Osteocyte (in vitro differentiated cells): ENCODE measurements at regions not wholly inside any gene's neighbourhood (a gene's known extent, or its start where the extent isn't known, plus 50 kb on each side); places are given as distances from the start of the nearest gene placed in this dataset.

Source experiments
- DNase-seq: peaks from one replicate; pipeline ENCODE4 v3.0.0; 2021; ENCODE audit warnings: mixed read lengths; ENCODE audit not compliant: unreplicated experiment; ENCODE audit errors: extremely low spot score
- H3K27ac Mint-ChIP-seq: one replicate; pipeline ENCODE4 v1.8.0; 2021; ENCODE audit warnings: mild to moderate bottlenecking, mixed read lengths; ENCODE audit not compliant: unreplicated experiment
- H3K27me3 Mint-ChIP-seq: one replicate; pipeline ENCODE4 v1.8.0; 2021; ENCODE audit warnings: mixed read lengths; ENCODE audit not compliant: unreplicated experiment
- H3K36me3 Mint-ChIP-seq: one replicate; pipeline ENCODE4 v1.8.0; 2021; ENCODE audit warnings: mixed read lengths; ENCODE audit not compliant: unreplicated experiment
- H3K4me1 Mint-ChIP-seq: one replicate; pipeline ENCODE4 v1.8.0; 2021; ENCODE audit warnings: mixed read lengths; ENCODE audit not compliant: unreplicated experiment
- H3K4me3 Mint-ChIP-seq: one replicate; pipeline ENCODE4 v1.8.0; 2021; ENCODE audit warnings: mild to moderate bottlenecking, moderate library complexity, mixed read lengths; ENCODE audit not compliant: unreplicated experiment
- H3K9me3 Mint-ChIP-seq: one replicate; pipeline ENCODE4 v1.8.0; 2021; ENCODE audit warnings: mixed read lengths; ENCODE audit not compliant: unreplicated experiment
- TF ChIP-seq, protein P1 (sequence below): fragments of 200-600 bp; sonication (generic); IDR thresholded peaks from 2 replicates; pipeline ENCODE4 v1.5.0; 2021; ENCODE audit warnings: antibody characterized with exemption, mild to moderate bottlenecking, moderate library complexity

DNA sequence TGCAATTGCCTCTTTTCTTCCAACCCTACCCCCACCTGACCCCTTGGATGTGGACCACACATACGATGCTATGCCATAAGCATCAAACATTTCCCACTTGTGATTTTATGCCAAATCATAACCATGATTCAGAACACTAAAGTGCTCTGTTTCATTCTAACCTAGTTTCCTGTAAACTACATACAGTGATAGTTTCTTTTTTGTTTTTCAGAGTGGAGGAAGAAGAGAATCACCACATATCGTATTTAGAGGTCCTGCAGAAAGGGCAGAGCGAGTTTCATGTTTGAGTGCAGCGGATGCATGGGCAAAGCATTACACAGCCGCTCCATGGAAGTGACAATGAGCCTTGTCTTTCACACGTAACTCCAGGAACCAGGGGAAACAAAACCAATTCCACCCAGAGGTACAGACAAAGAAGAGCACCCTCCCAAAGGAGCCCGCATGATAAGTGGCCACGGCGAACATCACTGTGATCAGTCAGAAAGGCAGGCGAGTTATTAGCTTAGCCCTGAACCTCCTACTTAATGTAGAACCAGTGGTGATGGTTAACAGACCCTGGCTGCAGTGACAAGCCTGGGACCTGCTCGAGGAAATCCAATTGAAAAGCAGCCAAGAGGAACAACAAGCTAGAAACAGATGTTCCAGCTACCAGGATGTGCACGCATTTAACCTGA, 64.0 kb upstream of the ZNF281 start:
- Mint-ChIP-seq H3K9me3 (no peaks in the 10 kb centered on the region), H3K4me1 (no peaks in the 10 kb centered on the region), H3K36me3 (no peaks in the 10 kb centered on the region), H3K27ac (no peak overlapping the region), H3K4me3 (no peak overlapping the region), H3K27me3 (peaks cover 8% of the 10 kb centered on the region)
- TF ChIP-seq, protein P1, sequence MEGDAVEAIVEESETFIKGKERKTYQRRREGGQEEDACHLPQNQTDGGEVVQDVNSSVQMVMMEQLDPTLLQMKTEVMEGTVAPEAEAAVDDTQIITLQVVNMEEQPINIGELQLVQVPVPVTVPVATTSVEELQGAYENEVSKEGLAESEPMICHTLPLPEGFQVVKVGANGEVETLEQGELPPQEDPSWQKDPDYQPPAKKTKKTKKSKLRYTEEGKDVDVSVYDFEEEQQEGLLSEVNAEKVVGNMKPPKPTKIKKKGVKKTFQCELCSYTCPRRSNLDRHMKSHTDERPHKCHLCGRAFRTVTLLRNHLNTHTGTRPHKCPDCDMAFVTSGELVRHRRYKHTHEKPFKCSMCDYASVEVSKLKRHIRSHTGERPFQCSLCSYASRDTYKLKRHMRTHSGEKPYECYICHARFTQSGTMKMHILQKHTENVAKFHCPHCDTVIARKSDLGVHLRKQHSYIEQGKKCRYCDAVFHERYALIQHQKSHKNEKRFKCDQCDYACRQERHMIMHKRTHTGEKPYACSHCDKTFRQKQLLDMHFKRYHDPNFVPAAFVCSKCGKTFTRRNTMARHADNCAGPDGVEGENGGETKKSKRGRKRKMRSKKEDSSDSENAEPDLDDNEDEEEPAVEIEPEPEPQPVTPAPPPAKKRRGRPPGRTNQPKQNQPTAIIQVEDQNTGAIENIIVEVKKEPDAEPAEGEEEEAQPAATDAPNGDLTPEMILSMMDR = no peak
- no peak for DNase-seq

DNA sequence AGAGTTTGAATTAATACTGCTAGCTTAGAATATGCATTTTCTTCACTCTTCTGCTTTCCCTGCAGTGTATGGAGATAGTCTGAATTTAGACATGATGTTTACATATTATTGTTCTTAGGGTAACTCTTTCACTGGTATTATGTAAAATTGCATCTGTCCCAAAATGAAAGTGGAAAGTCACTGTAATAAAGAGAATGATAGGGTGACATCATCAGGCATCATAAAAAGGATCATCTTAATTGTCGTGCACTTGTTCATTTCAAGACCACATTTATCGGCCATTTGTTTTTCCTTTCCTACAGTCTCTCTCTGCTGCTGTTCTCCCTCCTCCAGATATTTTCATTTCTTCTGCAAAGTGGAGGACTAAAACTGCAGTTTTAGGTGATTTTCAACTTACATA, 61.9 kb upstream of the ZNF281 start:
- H3K4me1 Mint-ChIP-seq = no peaks in the 10 kb centered on the region
- no peaks in the 10 kb centered on the region for H3K9me3 Mint-ChIP-seq
- H3K4me3 Mint-ChIP-seq = no peak overlapping the region
- TF ChIP-seq, protein P1 = no peak
- no peak overlapping the region for H3K27ac Mint-ChIP-seq
- H3K27me3 Mint-ChIP-seq = peaks cover 8% of the 10 kb centered on the region
- DNase-seq = no peak
- no peaks in the 10 kb centered on the region for H3K36me3 Mint-ChIP-seq

DNA sequence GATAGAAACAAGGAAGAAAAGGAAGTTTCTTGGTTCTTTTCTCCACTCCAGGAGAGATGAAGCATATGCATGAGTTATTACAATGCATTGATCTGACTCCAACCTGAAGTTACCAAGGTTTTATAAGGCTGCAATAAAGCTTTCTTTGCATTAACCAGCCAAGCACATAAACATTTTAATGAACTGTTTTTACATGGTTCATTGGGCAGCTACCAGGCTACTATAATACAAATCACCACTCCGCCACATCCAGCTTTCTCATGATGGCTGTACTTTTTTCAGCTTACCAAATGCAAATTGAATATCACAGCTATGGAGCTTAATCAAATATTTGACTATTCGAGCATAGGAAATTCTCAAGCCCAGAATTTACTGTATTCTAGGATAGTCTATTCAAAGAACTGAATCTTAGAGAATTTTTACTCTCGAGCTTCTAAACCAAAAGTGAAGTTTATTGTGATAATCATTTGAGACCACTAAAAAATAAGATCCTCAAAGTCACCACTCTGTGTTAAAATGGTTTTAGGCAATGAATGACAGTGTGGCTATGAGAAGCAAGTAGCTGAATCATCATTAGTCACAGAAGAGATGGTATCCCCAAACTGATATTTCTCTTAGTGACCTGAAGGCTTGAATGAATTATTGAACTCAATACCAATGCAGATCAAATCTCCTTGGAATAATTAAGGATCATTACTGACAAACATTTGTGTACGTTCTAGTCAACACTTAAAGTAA, 58.6 kb upstream of the ZNF281 start:
- H3K36me3 Mint-ChIP-seq = no peaks in the 10 kb centered on the region

DNA sequence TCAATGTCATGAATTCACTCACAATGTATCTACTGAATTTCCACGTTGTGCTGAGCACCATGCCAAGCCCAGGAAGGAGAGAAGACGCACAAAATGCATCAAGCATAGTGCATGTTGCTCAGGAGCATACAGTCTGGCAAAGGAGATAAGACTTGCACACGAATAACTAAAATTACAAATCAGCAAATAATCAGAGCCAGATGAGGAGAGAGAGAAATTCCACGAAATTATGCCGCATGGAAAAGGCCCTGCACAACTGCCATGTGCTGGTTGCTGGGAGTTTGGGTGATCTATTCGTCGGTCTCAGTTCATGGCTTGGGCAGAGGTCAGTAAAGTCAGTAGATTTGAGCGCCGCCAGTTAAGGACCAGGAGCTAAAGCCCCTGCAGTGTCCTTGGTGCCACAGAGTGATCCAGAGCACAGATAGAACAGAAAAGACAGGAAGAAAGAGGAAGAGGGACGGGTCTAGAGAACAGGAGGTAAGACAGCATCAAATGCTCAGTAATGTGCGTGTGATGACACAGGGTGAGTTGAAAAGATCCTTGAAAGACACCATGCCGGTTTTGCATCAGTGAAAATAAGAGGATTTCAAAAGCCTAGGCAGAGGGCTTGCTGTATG, 55.1 kb upstream of the ZNF281 start:
- no peaks in the 10 kb centered on the region for H3K9me3 Mint-ChIP-seq
- no peak overlapping the region for H3K4me3 Mint-ChIP-seq
- TF ChIP-seq, protein P1 = no peak
- no peak overlapping the region for H3K27ac Mint-ChIP-seq
- DNase-seq = no peak
- H3K4me1 Mint-ChIP-seq = no peaks in the 10 kb centered on the region
- no peaks in the 10 kb centered on the region for H3K36me3 Mint-ChIP-seq
- H3K27me3 Mint-ChIP-seq = no peaks in the 10 kb centered on the region

More for the DNA sequence above, 58.6 kb upstream of the ZNF281 start:
- no peak overlapping the region for H3K4me3 Mint-ChIP-seq
- TF ChIP-seq, protein P1 = no peak
- no peaks in the 10 kb centered on the region for H3K4me1 Mint-ChIP-seq
- peaks cover 4% of the 10 kb centered on the region for H3K27me3 Mint-ChIP-seq
- H3K27ac Mint-ChIP-seq = no peak overlapping the region
- no peak for DNase-seq
- no peaks in the 10 kb centered on the region for H3K9me3 Mint-ChIP-seq
